Suprapubic skin (tissue), 4 donors: ENCODE measurements at regions not wholly inside any gene's neighbourhood (a gene's known extent, or its start where the extent isn't known, plus 50 kb on each side); places are given as distances from the start of the nearest gene placed in this dataset.

Experiments used
- DNase-seq, 2 donors: peaks; one replicate each; pipeline ENCODE4 v3.0.0-alpha.2; 2019; ENCODE audit warnings: low spot score in 2 of 2
- H3K27ac ChIP-seq: fragments of 200-600 bp; sonication (generic); one replicate; pipeline ENCODE4 v1.5.1; 2019
- H3K27me3 ChIP-seq: fragments of 200-600 bp; sonication (generic); one replicate; pipeline ENCODE4 v1.5.1; 2019
- H3K36me3 ChIP-seq: fragments of 200-600 bp; sonication (generic); one replicate; pipeline ENCODE4 v1.5.1; 2019
- H3K4me1 ChIP-seq: fragments of 200-600 bp; sonication (generic); one replicate; pipeline ENCODE4 v1.5.1; 2019
- H3K4me3 ChIP-seq: fragments of 200-600 bp; sonication (generic); one replicate; pipeline ENCODE4 v1.5.1; 2019; ENCODE audit warnings: mild to moderate bottlenecking
- H3K9me3 ChIP-seq: fragments of 200-600 bp; sonication (generic); one replicate; pipeline ENCODE4 v1.5.1; 2019
- CTCF ChIP-seq, 2 donors: fragments of 200-600 bp in 1 of 2; fragments of 450-650 bp in 1 of 2; sonication (generic) in 1 of 2; IDR thresholded peaks; one replicate each; pipeline ENCODE4 v1.5.1; 2016 to 2019; ENCODE audit warnings: antibody characterized with exemption in 2 of 2, mild to moderate bottlenecking in 1 of 2, moderate library complexity in 1 of 2
- EP300 ChIP-seq: sonication (generic); formaldehyde crosslinking; IDR thresholded peaks from one replicate; pipeline ENCODE4 v1.6.1; 2017; ENCODE audit warnings: antibody characterized with exemption
- POLR2A ChIP-seq, 2 donors: fragments of 450-650 bp; IDR thresholded peaks; one replicate each; pipeline ENCODE4 v1.6.1; 2017; ENCODE audit warnings: antibody characterized with exemption in 2 of 2, mild to moderate bottlenecking in 2 of 2, moderate library complexity in 2 of 2
- POLR2AphosphoS5 ChIP-seq, 3 donors: sonication (generic); formaldehyde crosslinking; IDR thresholded peaks; one replicate each; pipeline ENCODE4 v1.6.1; 2017; ENCODE audit warnings: antibody characterized with exemption in 3 of 3
- WGBS: methylation state at CpG from one replicate; pipeline ENCODE4 v1.1.5; 2018; 5-methylcytosine and 5-hydroxymethylcytosine counted together

- Histone ChIP-seq H3K36me3 (no peaks in the 10 kb centered on the region), H3K4me3 (no peak overlapping the region), H3K9me3 (no peaks in the 10 kb centered on the region), H3K27ac (no peak overlapping the region), H3K4me1 (no peaks in the 10 kb centered on the region), H3K27me3 (no peaks in the 10 kb centered on the region)
- DNase-seq, result no peak
- TF ChIP-seq POLR2AphosphoS5 (IDR thresholded peaks at IDR 0.05), result no peak
- TF ChIP-seq POLR2A (IDR thresholded peaks at IDR 0.05), result no peak
- no peak for TF ChIP-seq CTCF (IDR thresholded peaks at IDR 0.05)
- WGBS, result 77% methylated on average over 2 of the region's 2 CpGs
Measured at GRCh38 chr12:82174936-82175335, 183.3 kb downstream of the CCDC59 start.

GRCh38 chr12:82174383-82174782 is 183.8 kb downstream of the CCDC59 start:
- no peak overlapping the region for H3K27ac ChIP-seq
- TF ChIP-seq POLR2A (IDR thresholded peaks at IDR 0.05) (no peak), EP300 (no peak), POLR2AphosphoS5 (IDR thresholded peaks at IDR 0.05) (no peak), CTCF (IDR thresholded peaks at IDR 0.05) (no peak)
- WGBS, result 85% methylated on average over 1 of the region's 1 CpG
- no peaks in the 10 kb centered on the region for H3K4me1 ChIP-seq
- H3K27me3 ChIP-seq, result no peaks in the 10 kb centered on the region
- DNase-seq, result no peak
- H3K36me3 ChIP-seq, result no peaks in the 10 kb centered on the region
- no peaks in the 10 kb centered on the region for H3K9me3 ChIP-seq
- no peak overlapping the region for H3K4me3 ChIP-seq

DNA sequence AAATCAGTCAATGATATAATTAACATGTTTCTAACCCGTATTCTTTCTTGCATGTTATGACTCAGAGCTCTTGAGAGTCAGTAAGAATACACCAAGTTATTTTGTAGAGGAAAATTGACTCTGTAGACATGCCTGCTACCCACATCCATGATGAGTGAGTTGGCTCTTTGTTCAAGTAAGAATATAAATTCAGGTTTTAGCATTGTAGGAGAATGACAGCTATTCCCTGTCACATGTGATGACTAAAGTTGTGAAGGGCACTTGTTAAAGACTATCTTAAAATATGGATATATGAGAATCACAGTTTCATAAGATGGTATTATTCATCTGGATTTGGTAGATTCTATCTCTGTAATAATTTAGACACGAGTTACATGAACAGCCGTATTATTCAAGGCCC is 209.1 kb downstream of the CCDC59 start:
- Histone ChIP-seq H3K36me3 (no peaks in the 10 kb centered on the region), H3K4me1 (no peaks in the 10 kb centered on the region), H3K4me3 (no peak overlapping the region), H3K27me3 (no peaks in the 10 kb centered on the region), H3K9me3 (no peaks in the 10 kb centered on the region), H3K27ac (no peak overlapping the region)
- WGBS, result 55% methylated on average over 3 of the region's 3 CpGs
- no peak for DNase-seq
- TF ChIP-seq EP300 (no peak), POLR2A (IDR thresholded peaks at IDR 0.05) (no peak), POLR2AphosphoS5 (IDR thresholded peaks at IDR 0.05) (no peak), CTCF (IDR thresholded peaks at IDR 0.05) (no peak)

DNA sequence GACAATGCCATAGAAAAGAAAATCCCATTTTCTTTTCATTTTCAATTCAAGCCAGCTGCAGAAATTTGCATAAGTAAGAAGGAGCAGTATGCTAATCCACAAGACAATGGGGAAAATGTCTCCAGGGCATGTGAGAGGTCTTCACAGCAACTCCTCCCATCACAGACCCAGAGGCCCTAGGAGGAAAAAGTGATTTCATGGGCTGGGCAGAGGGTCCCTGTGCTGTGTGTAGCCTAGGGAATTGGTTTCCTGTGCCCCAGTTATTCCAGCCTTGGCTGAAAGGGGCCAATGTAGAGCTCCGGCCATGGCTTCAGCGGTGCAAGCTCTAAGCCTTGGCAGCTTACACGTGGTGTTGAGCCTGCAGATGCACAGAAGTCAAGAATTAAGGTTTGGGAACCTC is 211.4 kb downstream of the CCDC59 start:
- Histone ChIP-seq H3K27me3 (no peaks in the 10 kb centered on the region), H3K4me1 (no peaks in the 10 kb centered on the region), H3K27ac (no peak overlapping the region), H3K4me3 (no peak overlapping the region), H3K36me3 (no peaks in the 10 kb centered on the region), H3K9me3 (no peaks in the 10 kb centered on the region)
- 76% methylated on average over 3 of the region's 3 CpGs for WGBS
- TF ChIP-seq CTCF (IDR thresholded peaks at IDR 0.05) (no peak), EP300 (no peak), POLR2AphosphoS5 (IDR thresholded peaks at IDR 0.05) (no peak), POLR2A (IDR thresholded peaks at IDR 0.05) (no peak)
- no peak for DNase-seq

DNA sequence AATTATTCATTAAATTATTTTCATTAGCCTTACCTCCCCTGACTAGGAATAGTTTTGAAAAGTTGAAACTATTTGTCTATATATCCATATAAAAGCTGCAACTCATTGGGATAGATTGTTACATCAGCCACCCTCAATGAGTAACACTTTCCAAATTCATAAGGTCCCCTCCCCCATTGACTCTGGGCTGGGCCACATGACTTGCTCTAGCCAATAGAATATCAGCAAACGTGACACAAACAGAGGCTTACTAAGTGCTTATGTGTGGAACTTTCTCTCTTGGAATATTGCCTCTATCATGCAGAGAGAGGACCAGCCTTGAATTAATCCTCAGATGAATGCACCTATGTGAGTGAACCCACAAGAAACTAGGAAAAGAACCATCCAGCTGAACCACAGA is 213.7 kb downstream of the CCDC59 start:
- no peaks in the 10 kb centered on the region for H3K27me3 ChIP-seq

More for the DNA sequence above, 213.7 kb downstream of the CCDC59 start:
- H3K4me1 ChIP-seq, result no peaks in the 10 kb centered on the region
- H3K27ac ChIP-seq, result no peak overlapping the region
- no peak for TF ChIP-seq EP300
- TF ChIP-seq POLR2AphosphoS5 (IDR thresholded peaks at IDR 0.05), result no peak
- TF ChIP-seq CTCF (IDR thresholded peaks at IDR 0.05), result no peak
- no peak for TF ChIP-seq POLR2A (IDR thresholded peaks at IDR 0.05)
- 72% methylated on average over 1 of the region's 1 CpG for WGBS
- no peaks in the 10 kb centered on the region for H3K36me3 ChIP-seq
- no peak overlapping the region for H3K4me3 ChIP-seq
- H3K9me3 ChIP-seq, result no peaks in the 10 kb centered on the region
- no peak for DNase-seq
